ENCODE measurements at regions not wholly inside any gene's neighbourhood (a gene's known extent, or its start where the extent isn't known, plus 50 kb on each side); places are given as distances from the start of the nearest gene placed in this dataset.

GRCh38 chr11:112563808-112564207 lies 303.1 kb upstream of the PLET1 start:
- TF ChIP-seq, protein P1, sequence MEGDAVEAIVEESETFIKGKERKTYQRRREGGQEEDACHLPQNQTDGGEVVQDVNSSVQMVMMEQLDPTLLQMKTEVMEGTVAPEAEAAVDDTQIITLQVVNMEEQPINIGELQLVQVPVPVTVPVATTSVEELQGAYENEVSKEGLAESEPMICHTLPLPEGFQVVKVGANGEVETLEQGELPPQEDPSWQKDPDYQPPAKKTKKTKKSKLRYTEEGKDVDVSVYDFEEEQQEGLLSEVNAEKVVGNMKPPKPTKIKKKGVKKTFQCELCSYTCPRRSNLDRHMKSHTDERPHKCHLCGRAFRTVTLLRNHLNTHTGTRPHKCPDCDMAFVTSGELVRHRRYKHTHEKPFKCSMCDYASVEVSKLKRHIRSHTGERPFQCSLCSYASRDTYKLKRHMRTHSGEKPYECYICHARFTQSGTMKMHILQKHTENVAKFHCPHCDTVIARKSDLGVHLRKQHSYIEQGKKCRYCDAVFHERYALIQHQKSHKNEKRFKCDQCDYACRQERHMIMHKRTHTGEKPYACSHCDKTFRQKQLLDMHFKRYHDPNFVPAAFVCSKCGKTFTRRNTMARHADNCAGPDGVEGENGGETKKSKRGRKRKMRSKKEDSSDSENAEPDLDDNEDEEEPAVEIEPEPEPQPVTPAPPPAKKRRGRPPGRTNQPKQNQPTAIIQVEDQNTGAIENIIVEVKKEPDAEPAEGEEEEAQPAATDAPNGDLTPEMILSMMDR (IDR thresholded peaks at IDR 0.05) = no peak
- no peak for TF ChIP-seq ZFX (IDR thresholded peaks at IDR 0.05; ENCODE audit: borderline replicate concordance)
